VCaP (cell line): ENCODE measurements at regions not wholly inside any gene's neighbourhood (a gene's known extent, or its start where the extent isn't known, plus 50 kb on each side); places are given as distances from the start of the nearest gene placed in this dataset.

Experiments
- H3K27ac ChIP-seq: fragments of 450-650 bp; 2 replicates; pipeline ENCODE4 v1.5.1; 2017
- CTCF ChIP-seq: fragments of 450-650 bp; conservative IDR thresholded peaks from 2 replicates; pipeline ENCODE4 v1.5.1; 2017; ENCODE audit warnings: mild to moderate bottlenecking, moderate library complexity

GRCh38 chrX:2552621-2553201 lies 51.9 kb upstream of the DHRSX start:
- H3K27ac ChIP-seq, result no peak overlapping the region
- no peak for TF ChIP-seq CTCF

GRCh38 chrX:2550328-2551020 lies 49.7 kb upstream of the DHRSX start:
- TF ChIP-seq CTCF, result no peak
- no peak overlapping the region for H3K27ac ChIP-seq
